Bronchial epithelial cell (primary cell): ENCODE measurements at regions not wholly inside any gene's neighbourhood (a gene's known extent, or its start where the extent isn't known, plus 50 kb on each side); places are given as distances from the start of the nearest gene placed in this dataset.

Experiments
- DNase-seq: peaks from one replicate; pipeline ENCODE4 v3.0.0-alpha.2; 2010; ENCODE audit warnings: low read depth
- FAIRE-seq: peaks from 2 replicates; lab custom pipeline; 2011; peaks lifted over from hg19 to GRCh38; lab: Jason Lieb, UNC
- H3K27me3 ChIP-seq: 2 replicates; pipeline ENCODE4 v1.5.1; 2011; ENCODE audit warnings: low read length; ENCODE audit not compliant: control insufficient read depth, insufficient read depth
- H3K36me3 ChIP-seq: 2 replicates; pipeline ENCODE4 v1.5.1; 2011; ENCODE audit warnings: low read length; ENCODE audit not compliant: control insufficient read depth, insufficient read depth
- H3K4me3 ChIP-seq: 2 replicates; pipeline ENCODE4 v1.5.1; 2011; ENCODE audit warnings: mild to moderate bottlenecking, low read depth, low read length, control low read depth
- CTCF ChIP-seq: IDR thresholded peaks from 2 replicates; pipeline ENCODE4 v1.5.1; 2011; ENCODE audit warnings: mild to moderate bottlenecking, moderate library complexity, low read length, control low read depth, inconsistent platforms; ENCODE audit not compliant: insufficient read depth, severe bottlenecking

GRCh38 chr2:6231166-6231565 is 539.0 kb downstream of the SOX11 start:
- no peak for FAIRE-seq
- Histone ChIP-seq H3K4me3 (no peak overlapping the region), H3K27me3 (no peaks in the 10 kb centered on the region), H3K36me3 (no peaks in the 10 kb centered on the region)
- TF ChIP-seq CTCF, result no peak
- no peak for DNase-seq

GRCh38 chr2:6233993-6234392 is 541.8 kb downstream of the SOX11 start:
- Histone ChIP-seq H3K4me3 (no peak overlapping the region), H3K36me3 (no peaks in the 10 kb centered on the region), H3K27me3 (no peaks in the 10 kb centered on the region)
- no peak for TF ChIP-seq CTCF
- FAIRE-seq (peak; percentile 64), DNase-seq (no peak)

- Histone ChIP-seq H3K27me3 (no peaks in the 10 kb centered on the region), H3K36me3 (no peaks in the 10 kb centered on the region), H3K4me3 (no peak overlapping the region)
- DNase-seq, result no peak
- TF ChIP-seq CTCF, result no peak
- no peak for FAIRE-seq
These were observed 542.5 kb downstream of the SOX11 start for GRCh38 chr2:6234702-6235101.

GRCh38 chr2:6236317-6236716 is 544.1 kb downstream of the SOX11 start:
- TF ChIP-seq CTCF, result no peak
- H3K27me3 ChIP-seq, result no peaks in the 10 kb centered on the region
- DNase-seq (no peak), FAIRE-seq (no peak)
- H3K36me3 ChIP-seq, result no peaks in the 10 kb centered on the region
- no peak overlapping the region for H3K4me3 ChIP-seq

GRCh38 chr2:6237039-6237660 is 545.0 kb downstream of the SOX11 start:
- TF ChIP-seq CTCF, result no peak
- Histone ChIP-seq H3K4me3 (no peak overlapping the region), H3K27me3 (no peaks in the 10 kb centered on the region), H3K36me3 (no peaks in the 10 kb centered on the region)
- FAIRE-seq (no peak), DNase-seq (no peak)

- no peak overlapping the region for H3K4me3 ChIP-seq
- no peak for TF ChIP-seq CTCF
- DNase-seq, result no peak
- FAIRE-seq, result no peak
- no peaks in the 10 kb centered on the region for H3K36me3 ChIP-seq
- no peaks in the 10 kb centered on the region for H3K27me3 ChIP-seq
These were observed 557.4 kb downstream of the SOX11 start for GRCh38 chr2:6249557-6249956.
